ENCODE measurements at regions not wholly inside any gene's neighbourhood (a gene's known extent, or its start where the extent isn't known, plus 50 kb on each side); places are given as distances from the start of the nearest gene placed in this dataset.
"Not testable (repeated sequence)": the region's sequence is repeated elsewhere in the genome, so short reads cannot be mapped to it uniquely, and the experiment has no call there.

GRCh38 chr2:16091576-16092282, 151.4 kb downstream of the MYCN start:
- DNase-seq, result no peak

GRCh38 chr2:16090650-16091575, 150.6 kb downstream of the MYCN start:
- DNase-seq, result no peak

- DNase-seq, result not testable (repeated sequence)
Observed at GRCh38 chr2:16089491-16089890, 149.1 kb downstream of the MYCN start.

GRCh38 chr2:16088802-16089112, 148.4 kb downstream of the MYCN start:
- no peak for DNase-seq

- no peak for DNase-seq
Observed at GRCh38 chr2:16088035-16088801, 147.9 kb downstream of the MYCN start.

- not testable (repeated sequence) for DNase-seq
Observed at GRCh38 chr2:16086136-16086535, 145.8 kb downstream of the MYCN start.

- no peak for DNase-seq
Observed at GRCh38 chr2:16085073-16085472, 144.7 kb downstream of the MYCN start.

- DNase-seq, result no peak
Observed at GRCh38 chr2:16084274-16084673, 143.9 kb downstream of the MYCN start.

GRCh38 chr2:16082276-16082675, 141.9 kb downstream of the MYCN start:
- no peak for DNase-seq

- DNase-seq, result no peak
Observed at GRCh38 chr2:16081316-16082200, 141.2 kb downstream of the MYCN start.

- DNase-seq, result no peak
Observed at GRCh38 chr2:16080516-16080915, 140.2 kb downstream of the MYCN start.

- DNase-seq, result no peak
Observed at GRCh38 chr2:16080071-16080470, 139.7 kb downstream of the MYCN start.

- no peak for DNase-seq
Observed at GRCh38 chr2:16079637-16080036, 139.3 kb downstream of the MYCN start.

- DNase-seq, result no peak
Observed at GRCh38 chr2:16077601-16078000, 137.3 kb downstream of the MYCN start.

GRCh38 chr2:16076911-16077310, 136.6 kb downstream of the MYCN start:
- DNase-seq, result no peak

- DNase-seq, result no peak
Observed at GRCh38 chr2:16075045-16076012, 135.0 kb downstream of the MYCN start.

- DNase-seq, result no peak
Observed at GRCh38 chr2:16073921-16074425, 133.6 kb downstream of the MYCN start.

- DNase-seq, result no peak
Observed at GRCh38 chr2:16073471-16073870, 133.1 kb downstream of the MYCN start.

GRCh38 chr2:16072638-16073290, 132.4 kb downstream of the MYCN start:
- DNase-seq, result no peak

- no peak for DNase-seq
Observed at GRCh38 chr2:16071865-16072637, 131.7 kb downstream of the MYCN start.

All from CD4-positive, alpha-beta T cell treated with Interferon gamma for 1 hour (primary cell).